GM23338 (cell line): ENCODE measurements at regions not wholly inside any gene's neighbourhood (a gene's known extent, or its start where the extent isn't known, plus 50 kb on each side); places are given as distances from the start of the nearest gene placed in this dataset.

Source experiments
- ATAC-seq: fragments of 200-7000 bp; cut with Tn5 transposase; 3 replicates; pipeline ENCODE4 v1.9.1; 2020
- DNase-seq: peaks from one replicate; pipeline ENCODE4 v3.0.0-alpha.2; 2015; ENCODE audit warnings: low spot score
- H2AFZ ChIP-seq: fragments of 200-600 bp; sonication (generic); 2 replicates; pipeline ENCODE4 v1.8.0; 2016; ENCODE audit warnings: antibody characterized with exemption, mild to moderate bottlenecking, moderate library complexity
- H3F3A ChIP-seq: fragments of 200-600 bp; sonication (generic); replicated peaks from 2 replicates; pipeline ENCODE4 v1.8.0; 2017; ENCODE audit warnings: antibody characterized with exemption, mixed run types, low read depth
- H3K27ac ChIP-seq: fragments of 200-600 bp; sonication (generic); 2 replicates; pipeline ENCODE4 v1.6.1; 2016; ENCODE audit warnings: low read depth
- H3K27me3 ChIP-seq: fragments of 200-600 bp; sonication (generic); 2 replicates; pipeline ENCODE4 v1.8.0; 2016; ENCODE audit warnings: mild to moderate bottlenecking, mixed run types, moderate library complexity; ENCODE audit not compliant: insufficient read depth
- H3K36me3 ChIP-seq: fragments of 200-600 bp; sonication (generic); 2 replicates; pipeline ENCODE4 v1.8.0; 2016; ENCODE audit warnings: mild to moderate bottlenecking; ENCODE audit not compliant: insufficient read depth
- H3K4me1 ChIP-seq: fragments of 200-600 bp; sonication (generic); 2 replicates; pipeline ENCODE4 v1.8.0; 2016; ENCODE audit warnings: mild to moderate bottlenecking, moderate library complexity; ENCODE audit not compliant: insufficient read depth
- H3K4me2 ChIP-seq: fragments of 200-600 bp; sonication (generic); 2 replicates; pipeline ENCODE4 v1.7.1; 2017; ENCODE audit warnings: mixed run types
- H3K4me3 ChIP-seq: fragments of 200-600 bp; sonication (generic); 2 replicates; pipeline ENCODE4 v1.6.1; 2016; ENCODE audit warnings: mixed run types
- H3K79me2 ChIP-seq: fragments of 200-600 bp; sonication (generic); replicated peaks from 2 replicates; pipeline ENCODE4 v1.8.0; 2017; ENCODE audit warnings: mild to moderate bottlenecking; ENCODE audit not compliant: insufficient read depth
- H3K9me2 ChIP-seq: fragments of 200-600 bp; sonication (generic); 2 replicates; pipeline ENCODE4 v1.8.0; 2017; ENCODE audit not compliant: insufficient read depth
- H4K20me1 ChIP-seq: fragments of 200-600 bp; sonication (generic); replicated peaks from 2 replicates; pipeline ENCODE4 v1.8.0; 2017; ENCODE audit warnings: mild to moderate bottlenecking; ENCODE audit not compliant: insufficient read depth
- H3K27ac Mint-ChIP-seq: 2 replicates; pipeline ENCODE4 v1.8.0; 2020; ENCODE audit warnings: inconsistent platforms, mild to moderate bottlenecking, moderate library complexity, mixed read lengths
- H3K27me3 Mint-ChIP-seq: 3 replicates; pipeline ENCODE4 v1.8.0; 2022; ENCODE audit warnings: low read depth, mild to moderate bottlenecking, moderate library complexity, mixed read lengths, inconsistent platforms; ENCODE audit not compliant: insufficient read depth, poor library complexity
- H3K36me3 Mint-ChIP-seq: 3 replicates; pipeline ENCODE4 v1.8.0; 2021; ENCODE audit warnings: low read depth, mild to moderate bottlenecking, inconsistent platforms, moderate library complexity, mixed read lengths
- H3K4me1 Mint-ChIP-seq: 3 replicates; pipeline ENCODE4 v1.8.0; 2020; ENCODE audit warnings: mild to moderate bottlenecking, inconsistent platforms, mixed read lengths
- H3K4me3 Mint-ChIP-seq: 3 replicates; pipeline ENCODE4 v1.8.0; 2021; ENCODE audit warnings: moderate library complexity, mild to moderate bottlenecking, inconsistent platforms, mixed read lengths
- H3K9me3 Mint-ChIP-seq: 3 replicates; pipeline ENCODE4 v1.8.0; 2020; ENCODE audit warnings: moderate library complexity, mild to moderate bottlenecking, inconsistent platforms, mixed read lengths
- CREB1 ChIP-seq: fragments of 250-450 bp; sonication (Bioruptor Pico); IDR thresholded peaks from 2 replicates; pipeline ENCODE4 v1.5.0; 2020; ENCODE audit warnings: low read depth, mild to moderate bottlenecking, moderate library complexity
- CTCF ChIP-seq, 2 experiments: fragments of 200-600 bp in 1 of 2; sonication (generic) in 1 of 2; conservative IDR thresholded peaks; 2 replicates each; pipeline versions ENCODE4 v1.5.1 to v1.6.1; 2016 to 2017; ENCODE audit warnings: antibody characterized with exemption in 2 of 2, low read depth in 2 of 2, mild to moderate bottlenecking in 2 of 2, moderate library complexity in 1 of 2
- EZH2 ChIP-seq: fragments of 200-600 bp; sonication (generic); IDR thresholded peaks from one replicate; pipeline ENCODE4 v1.8.0; 2017; ENCODE audit warnings: antibody characterized with exemption, mild to moderate bottlenecking, low read depth; ENCODE audit not compliant: unreplicated experiment
- EZH2phosphoT487 ChIP-seq: fragments of 200-600 bp; sonication (generic); IDR thresholded peaks from one replicate; pipeline ENCODE4 v1.8.1; 2018; ENCODE audit warnings: antibody characterized with exemption; ENCODE audit not compliant: unreplicated experiment
- JUNB ChIP-seq: IDR thresholded peaks from one replicate; pipeline ENCODE4 v1.6.1; 2016; ENCODE audit warnings: antibody characterized with exemption; ENCODE audit not compliant: unreplicated experiment
- NANOG ChIP-seq: IDR thresholded peaks from 2 replicates; pipeline ENCODE4 v1.6.1; 2016; ENCODE audit warnings: antibody characterized with exemption, borderline replicate concordance
- POLR2AphosphoS5 ChIP-seq: IDR thresholded peaks from 2 replicates; pipeline ENCODE4 v1.6.1; 2016; ENCODE audit warnings: antibody characterized with exemption, low read depth
- STAT1 ChIP-seq: IDR thresholded peaks from one replicate; pipeline ENCODE4 v1.6.1; 2016; ENCODE audit warnings: antibody characterized with exemption; ENCODE audit not compliant: unreplicated experiment
- ZNF114 ChIP-seq: fragments of 250-450 bp; sonication (Bioruptor Pico); IDR thresholded peaks from 2 replicates; pipeline ENCODE4 v1.5.0; 2020; ENCODE audit warnings: mild to moderate bottlenecking, moderate library complexity
- ZNF331 ChIP-seq: fragments of 250-450 bp; sonication (Bioruptor Pico); IDR thresholded peaks from 2 replicates; pipeline ENCODE4 v1.5.0; 2020; ENCODE audit warnings: low read depth, mild to moderate bottlenecking, moderate library complexity
- TF ChIP-seq, protein P1 (sequence below): IDR thresholded peaks from 2 replicates; pipeline ENCODE4 v1.6.1; 2016; ENCODE audit warnings: antibody characterized with exemption
- TF ChIP-seq, protein P2 (sequence below): IDR thresholded peaks from one replicate; pipeline ENCODE4 v1.6.1; 2018; ENCODE audit warnings: antibody characterized with exemption; ENCODE audit not compliant: unreplicated experiment

DNA sequence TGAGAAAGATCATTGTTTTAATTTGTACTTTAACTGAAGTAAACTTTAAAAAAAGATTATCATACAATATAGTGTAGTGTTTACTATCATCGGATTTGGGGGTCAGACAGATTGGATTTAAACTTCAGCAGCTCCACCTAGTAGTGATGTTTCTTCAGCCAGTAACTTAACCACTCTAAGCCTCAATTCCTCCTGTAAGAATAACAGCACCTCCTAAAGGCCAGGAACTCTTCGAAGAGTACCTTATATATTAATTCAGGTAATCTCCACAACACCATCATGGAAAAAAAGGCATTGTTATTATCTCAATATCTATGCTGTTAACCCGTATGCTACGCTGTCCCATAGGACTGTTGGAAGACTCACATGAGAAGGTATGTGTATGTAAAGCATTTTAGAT lies 69.0 kb upstream of the DLGAP1 start:
- 0 out of 2 replicates have a peak, but pooled peaks cover 1% of the 10 kb centered on the region for H3K9me2 ChIP-seq
- H3K4me3 Mint-ChIP-seq, result no peak overlapping the region
- TF ChIP-seq ZNF114 (CRISPR knock-in tag), result no peak
- TF ChIP-seq CTCF (conservative IDR thresholded peaks at IDR 0.05; ENCODE audit: low read depth in 2 of 2), result peak; percentile 58 to 77
- peaks cover 6% of the 10 kb centered on the region for H3K4me1 Mint-ChIP-seq
- ATAC-seq (peak; percentile 71), DNase-seq (peak; percentile 65)
- no peak overlapping the region for H2AFZ ChIP-seq
- H3K27ac ChIP-seq, result no peak overlapping the region
- H3K79me2 ChIP-seq, result no peaks in the 10 kb centered on the region
- no peak overlapping the region for H3K4me2 ChIP-seq
- H3K9me3 Mint-ChIP-seq, result peaks cover 6% of the 10 kb centered on the region; the same call in 1 of the 3 replicates
- no peak overlapping the region for H3K27ac Mint-ChIP-seq
- H3K27me3 Mint-ChIP-seq, result no peaks in the 10 kb centered on the region
- no peaks in the 10 kb centered on the region for H3K27me3 ChIP-seq
- no peaks in the 10 kb centered on the region; the same call in 2 of the 3 replicates for H3K36me3 Mint-ChIP-seq
- no peaks in the 10 kb centered on the region for H4K20me1 ChIP-seq
- H3K4me1 ChIP-seq, result no peaks in the 10 kb centered on the region
- no peak overlapping the region for H3K4me3 ChIP-seq
- no peaks in the 10 kb centered on the region for H3F3A ChIP-seq
- no peaks in the 10 kb centered on the region for H3K36me3 ChIP-seq

GRCh38 chr18:4511166-4511565 lies 56.1 kb upstream of the DLGAP1 start:
- H3K4me3 ChIP-seq, result no peak overlapping the region
- Mint-ChIP-seq H3K9me3 (peaks cover 14% of the 10 kb centered on the region), H3K4me3 (no peak overlapping the region), H3K27me3 (peaks cover 7% of the 10 kb centered on the region), H3K4me1 (no peaks in the 10 kb centered on the region), H3K27ac (no peak overlapping the region), H3K36me3 (peaks cover 7% of the 10 kb centered on the region; the same call in 2 of the 3 replicates)
- no peak overlapping the region for H3K27ac ChIP-seq
- no peaks in the 10 kb centered on the region for H3K4me1 ChIP-seq
- no peak overlapping the region for H3K4me2 ChIP-seq
- H3F3A ChIP-seq, result no peaks in the 10 kb centered on the region
- no peak overlapping the region for H2AFZ ChIP-seq
- H3K79me2 ChIP-seq, result no peaks in the 10 kb centered on the region
- no peaks in the 10 kb centered on the region for H4K20me1 ChIP-seq
- no peaks in the 10 kb centered on the region for H3K27me3 ChIP-seq
- ATAC-seq, result no peak
- H3K9me2 ChIP-seq, result no peaks in the 10 kb centered on the region
- no peak for DNase-seq
- H3K36me3 ChIP-seq, result no peaks in the 10 kb centered on the region
- TF ChIP-seq CREB1 (CRISPR knock-in tag) (no peak), NANOG (no peak), JUNB (no peak), POLR2AphosphoS5 (no peak), EZH2phosphoT487 (no peak), ZNF331 (CRISPR knock-in tag) (no peak), ZNF114 (CRISPR knock-in tag) (no peak), EZH2 (no peak), CTCF (conservative IDR thresholded peaks at IDR 0.05; ENCODE audit: low read depth in 2 of 2) (no peak), STAT1 (no peak)
- TF ChIP-seq, protein P1, sequence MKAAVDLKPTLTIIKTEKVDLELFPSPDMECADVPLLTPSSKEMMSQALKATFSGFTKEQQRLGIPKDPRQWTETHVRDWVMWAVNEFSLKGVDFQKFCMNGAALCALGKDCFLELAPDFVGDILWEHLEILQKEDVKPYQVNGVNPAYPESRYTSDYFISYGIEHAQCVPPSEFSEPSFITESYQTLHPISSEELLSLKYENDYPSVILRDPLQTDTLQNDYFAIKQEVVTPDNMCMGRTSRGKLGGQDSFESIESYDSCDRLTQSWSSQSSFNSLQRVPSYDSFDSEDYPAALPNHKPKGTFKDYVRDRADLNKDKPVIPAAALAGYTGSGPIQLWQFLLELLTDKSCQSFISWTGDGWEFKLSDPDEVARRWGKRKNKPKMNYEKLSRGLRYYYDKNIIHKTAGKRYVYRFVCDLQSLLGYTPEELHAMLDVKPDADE, result no peak
- TF ChIP-seq, protein P2, sequence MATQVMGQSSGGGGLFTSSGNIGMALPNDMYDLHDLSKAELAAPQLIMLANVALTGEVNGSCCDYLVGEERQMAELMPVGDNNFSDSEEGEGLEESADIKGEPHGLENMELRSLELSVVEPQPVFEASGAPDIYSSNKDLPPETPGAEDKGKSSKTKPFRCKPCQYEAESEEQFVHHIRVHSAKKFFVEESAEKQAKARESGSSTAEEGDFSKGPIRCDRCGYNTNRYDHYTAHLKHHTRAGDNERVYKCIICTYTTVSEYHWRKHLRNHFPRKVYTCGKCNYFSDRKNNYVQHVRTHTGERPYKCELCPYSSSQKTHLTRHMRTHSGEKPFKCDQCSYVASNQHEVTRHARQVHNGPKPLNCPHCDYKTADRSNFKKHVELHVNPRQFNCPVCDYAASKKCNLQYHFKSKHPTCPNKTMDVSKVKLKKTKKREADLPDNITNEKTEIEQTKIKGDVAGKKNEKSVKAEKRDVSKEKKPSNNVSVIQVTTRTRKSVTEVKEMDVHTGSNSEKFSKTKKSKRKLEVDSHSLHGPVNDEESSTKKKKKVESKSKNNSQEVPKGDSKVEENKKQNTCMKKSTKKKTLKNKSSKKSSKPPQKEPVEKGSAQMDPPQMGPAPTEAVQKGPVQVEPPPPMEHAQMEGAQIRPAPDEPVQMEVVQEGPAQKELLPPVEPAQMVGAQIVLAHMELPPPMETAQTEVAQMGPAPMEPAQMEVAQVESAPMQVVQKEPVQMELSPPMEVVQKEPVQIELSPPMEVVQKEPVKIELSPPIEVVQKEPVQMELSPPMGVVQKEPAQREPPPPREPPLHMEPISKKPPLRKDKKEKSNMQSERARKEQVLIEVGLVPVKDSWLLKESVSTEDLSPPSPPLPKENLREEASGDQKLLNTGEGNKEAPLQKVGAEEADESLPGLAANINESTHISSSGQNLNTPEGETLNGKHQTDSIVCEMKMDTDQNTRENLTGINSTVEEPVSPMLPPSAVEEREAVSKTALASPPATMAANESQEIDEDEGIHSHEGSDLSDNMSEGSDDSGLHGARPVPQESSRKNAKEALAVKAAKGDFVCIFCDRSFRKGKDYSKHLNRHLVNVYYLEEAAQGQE, result no peak
